Parathyroid adenoma (tissue), 2 donors: ENCODE measurements at regions not wholly inside any gene's neighbourhood (a gene's known extent, or its start where the extent isn't known, plus 50 kb on each side); places are given as distances from the start of the nearest gene placed in this dataset.

Experiments used
- H2AFZ ChIP-seq: fragments of 300-600 bp; sonication (generic); one replicate; pipeline ENCODE4 v1.7.0; 2017; ENCODE audit warnings: antibody characterized with exemption, mild to moderate bottlenecking
- H3K27ac ChIP-seq: fragments of 300-600 bp; sonication (generic); one replicate; pipeline ENCODE4 v1.7.0; 2017
- H3K27me3 ChIP-seq: fragments of 300-600 bp; sonication (generic); one replicate; pipeline ENCODE4 v1.7.0; 2017; ENCODE audit warnings: low read length; ENCODE audit not compliant: control insufficient read depth, insufficient read depth
- H3K36me3 ChIP-seq: fragments of 300-600 bp; sonication (generic); one replicate; pipeline ENCODE4 v1.7.0; 2017; ENCODE audit warnings: low read length; ENCODE audit not compliant: control insufficient read depth, insufficient read depth
- H3K4me1 ChIP-seq: fragments of 300-600 bp; sonication (generic); one replicate; pipeline ENCODE4 v1.7.0; 2017; ENCODE audit warnings: control low read depth
- H3K4me2 ChIP-seq: fragments of 300-600 bp; sonication (generic); one replicate; pipeline ENCODE4 v1.7.0; 2017; ENCODE audit warnings: low read length
- H3K4me3 ChIP-seq: fragments of 300-600 bp; sonication (generic); one replicate; pipeline ENCODE4 v1.7.0; 2017; ENCODE audit warnings: low read depth, low read length
- H3K79me2 ChIP-seq: fragments of 300-600 bp; sonication (generic); one replicate; pipeline ENCODE4 v1.7.0; 2017; ENCODE audit warnings: control low read depth
- H3K9ac ChIP-seq: fragments of 300-600 bp; sonication (generic); one replicate; pipeline ENCODE4 v1.7.0; 2017; ENCODE audit warnings: mild to moderate bottlenecking
- H3K9me3 ChIP-seq: fragments of 300-600 bp; sonication (generic); one replicate; pipeline ENCODE4 v1.7.0; 2017; ENCODE audit warnings: low read length; ENCODE audit not compliant: control insufficient read depth
- TF ChIP-seq, protein P1 (sequence below): fragments of 300-600 bp; sonication (generic); IDR thresholded peaks from one replicate; pipeline ENCODE4 v1.7.0; 2017; ENCODE audit warnings: antibody characterized with exemption, mild to moderate bottlenecking
- donor health status: primary hyperparathyroidism.

DNA sequence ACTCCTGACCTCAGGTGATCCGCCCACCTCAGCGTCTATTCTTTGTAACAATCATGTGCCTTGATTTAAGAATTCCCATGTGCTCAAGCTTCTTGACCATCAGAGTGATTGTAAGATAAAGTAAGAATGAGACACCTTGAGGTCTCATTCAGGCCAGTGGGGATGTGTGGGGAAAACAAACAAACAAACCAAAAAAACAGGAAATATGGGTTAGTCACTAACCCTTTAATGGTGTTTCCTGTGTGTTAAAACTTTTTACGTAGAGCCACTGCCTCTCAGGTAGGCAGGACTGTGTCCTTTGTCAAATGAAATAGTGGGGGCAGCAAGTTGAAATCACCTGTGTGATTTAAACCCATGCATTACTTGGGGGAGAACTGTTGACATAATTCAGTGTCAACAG lies 91.5 kb upstream of the DHRSX start:
- Histone ChIP-seq H3K4me2 (no peak overlapping the region), H3K79me2 (no peaks in the 10 kb centered on the region), H3K4me3 (no peak overlapping the region), H3K9me3 (no peaks in the 10 kb centered on the region), H2AFZ (no peak overlapping the region), H3K27me3 (no peaks in the 10 kb centered on the region), H3K4me1 (no peaks in the 10 kb centered on the region), H3K9ac (no peak overlapping the region), H3K27ac (no peak overlapping the region), H3K36me3 (no peaks in the 10 kb centered on the region)
- TF ChIP-seq, protein P1, sequence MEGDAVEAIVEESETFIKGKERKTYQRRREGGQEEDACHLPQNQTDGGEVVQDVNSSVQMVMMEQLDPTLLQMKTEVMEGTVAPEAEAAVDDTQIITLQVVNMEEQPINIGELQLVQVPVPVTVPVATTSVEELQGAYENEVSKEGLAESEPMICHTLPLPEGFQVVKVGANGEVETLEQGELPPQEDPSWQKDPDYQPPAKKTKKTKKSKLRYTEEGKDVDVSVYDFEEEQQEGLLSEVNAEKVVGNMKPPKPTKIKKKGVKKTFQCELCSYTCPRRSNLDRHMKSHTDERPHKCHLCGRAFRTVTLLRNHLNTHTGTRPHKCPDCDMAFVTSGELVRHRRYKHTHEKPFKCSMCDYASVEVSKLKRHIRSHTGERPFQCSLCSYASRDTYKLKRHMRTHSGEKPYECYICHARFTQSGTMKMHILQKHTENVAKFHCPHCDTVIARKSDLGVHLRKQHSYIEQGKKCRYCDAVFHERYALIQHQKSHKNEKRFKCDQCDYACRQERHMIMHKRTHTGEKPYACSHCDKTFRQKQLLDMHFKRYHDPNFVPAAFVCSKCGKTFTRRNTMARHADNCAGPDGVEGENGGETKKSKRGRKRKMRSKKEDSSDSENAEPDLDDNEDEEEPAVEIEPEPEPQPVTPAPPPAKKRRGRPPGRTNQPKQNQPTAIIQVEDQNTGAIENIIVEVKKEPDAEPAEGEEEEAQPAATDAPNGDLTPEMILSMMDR = no peak

DNA sequence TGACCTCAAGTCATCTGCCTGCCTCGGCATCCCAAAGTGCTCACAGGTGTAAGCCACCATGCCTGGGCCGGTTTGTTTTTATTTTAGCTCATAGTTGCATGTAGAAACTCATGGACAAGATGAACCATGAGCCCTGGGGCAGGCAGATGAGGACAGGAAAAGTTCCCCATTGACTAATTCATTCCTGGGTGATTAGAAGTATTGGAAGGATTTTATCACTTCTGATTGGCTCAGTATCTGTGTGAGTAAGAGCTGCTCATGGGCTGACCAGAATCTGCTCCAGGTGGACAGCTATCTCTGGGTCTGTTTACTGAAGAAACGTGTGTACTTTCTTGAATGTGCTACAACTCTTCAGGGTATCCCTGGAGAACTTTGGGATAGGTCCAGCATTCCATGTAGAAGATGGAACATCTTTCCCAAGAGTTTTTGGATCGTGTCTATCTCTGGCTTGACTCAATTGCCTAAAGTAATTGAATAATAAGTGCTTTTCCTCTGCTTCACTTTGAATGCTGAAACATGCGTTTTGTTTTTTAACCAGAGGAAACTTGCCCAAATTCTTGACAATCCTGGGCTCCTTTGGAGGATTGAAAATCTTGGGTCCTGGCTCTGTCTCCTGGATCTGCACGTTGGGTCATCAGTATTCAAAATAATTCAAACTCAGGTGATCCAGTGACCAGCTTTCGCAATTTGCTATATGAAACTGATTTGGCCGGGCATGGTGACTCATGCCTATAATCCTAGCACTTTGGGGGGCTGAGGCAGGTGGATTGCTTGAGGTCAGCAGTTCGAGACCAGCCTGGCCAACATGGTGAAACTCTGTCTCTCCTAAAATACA lies 88.6 kb upstream of the DHRSX start:
- no peak overlapping the region for H3K9ac ChIP-seq
- H2AFZ ChIP-seq = no peak overlapping the region
- H3K9me3 ChIP-seq = no peaks in the 10 kb centered on the region
- no peaks in the 10 kb centered on the region for H3K4me1 ChIP-seq
- no peaks in the 10 kb centered on the region for H3K36me3 ChIP-seq
- H3K79me2 ChIP-seq = no peaks in the 10 kb centered on the region
- no peak overlapping the region for H3K4me2 ChIP-seq
- H3K27ac ChIP-seq = no peak overlapping the region
- TF ChIP-seq, protein P1 = no peak
- H3K4me3 ChIP-seq = no peak overlapping the region
- no peaks in the 10 kb centered on the region for H3K27me3 ChIP-seq

GRCh38 chrX:2588049-2588448 lies 87.3 kb upstream of the DHRSX start:
- TF ChIP-seq, protein P1 = no peak
- no peaks in the 10 kb centered on the region for H3K4me1 ChIP-seq
- H3K36me3 ChIP-seq = no peaks in the 10 kb centered on the region

DNA sequence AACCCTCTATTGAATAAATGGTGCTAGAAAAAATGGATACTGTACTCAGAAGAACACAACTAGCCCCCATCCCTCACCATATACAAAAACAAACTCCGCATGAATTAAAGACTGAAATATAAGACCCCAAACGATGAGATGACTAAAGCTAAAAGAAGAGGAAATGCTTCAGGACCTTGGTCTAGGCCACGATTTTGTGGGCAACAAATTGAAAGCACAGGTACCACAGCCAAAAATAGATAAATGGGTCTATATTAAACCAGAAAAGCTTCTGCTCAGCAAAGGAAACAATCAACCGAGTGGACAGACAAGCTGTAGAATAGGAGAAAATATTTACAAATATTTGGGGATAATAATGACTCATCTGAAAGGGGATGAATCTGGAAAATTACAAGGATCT lies 86.4 kb upstream of the DHRSX start:
- H3K4me2 ChIP-seq = no peak overlapping the region
- no peaks in the 10 kb centered on the region for H3K27me3 ChIP-seq
- no peaks in the 10 kb centered on the region for H3K4me1 ChIP-seq
- TF ChIP-seq, protein P1 = no peak
- no peaks in the 10 kb centered on the region for H3K36me3 ChIP-seq
- H2AFZ ChIP-seq = no peak overlapping the region
- H3K9me3 ChIP-seq = no peaks in the 10 kb centered on the region
- no peaks in the 10 kb centered on the region for H3K79me2 ChIP-seq
- no peak overlapping the region for H3K27ac ChIP-seq
- no peak overlapping the region for H3K4me3 ChIP-seq
- H3K9ac ChIP-seq = no peak overlapping the region

More at GRCh38 chrX:2588049-2588448, 87.3 kb upstream of the DHRSX start:
- H2AFZ ChIP-seq = no peak overlapping the region
- H3K79me2 ChIP-seq = no peaks in the 10 kb centered on the region
- no peak overlapping the region for H3K4me3 ChIP-seq
- no peak overlapping the region for H3K9ac ChIP-seq
- no peaks in the 10 kb centered on the region for H3K27me3 ChIP-seq
- no peak overlapping the region for H3K27ac ChIP-seq
- no peaks in the 10 kb centered on the region for H3K9me3 ChIP-seq
- no peak overlapping the region for H3K4me2 ChIP-seq

DNA sequence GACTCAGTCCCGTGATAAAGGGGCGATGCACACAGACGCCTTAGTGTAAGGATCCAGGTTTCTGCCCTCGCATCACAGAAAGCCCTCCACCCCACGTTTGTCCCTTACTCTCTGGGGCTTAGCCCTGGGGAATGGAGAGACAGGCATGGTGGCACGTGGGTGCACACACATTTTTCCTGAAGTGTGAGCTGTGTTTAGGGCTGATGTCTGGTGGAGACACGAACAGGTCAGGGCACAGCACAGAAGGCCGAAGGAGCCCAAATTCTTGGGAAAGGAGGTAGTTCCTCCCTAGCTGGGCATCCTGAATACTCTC lies 84.3 kb upstream of the DHRSX start:
- no peaks in the 10 kb centered on the region for H3K9me3 ChIP-seq
- TF ChIP-seq, protein P1 = no peak
- no peaks in the 10 kb centered on the region for H3K27me3 ChIP-seq
- H3K36me3 ChIP-seq = no peaks in the 10 kb centered on the region
- no peak overlapping the region for H3K4me3 ChIP-seq
- no peak overlapping the region for H2AFZ ChIP-seq
- H3K4me2 ChIP-seq = no peak overlapping the region
- no peak overlapping the region for H3K9ac ChIP-seq
- H3K27ac ChIP-seq = no peak overlapping the region
- no peaks in the 10 kb centered on the region for H3K4me1 ChIP-seq
- H3K79me2 ChIP-seq = no peaks in the 10 kb centered on the region
